ENCODE measurements at regions not wholly inside any gene's neighbourhood (a gene's known extent, or its start where the extent isn't known, plus 50 kb on each side); places are given as distances from the start of the nearest gene placed in this dataset.

GRCh38 chr6:71491844-71492243, 203.2 kb downstream of the OGFRL1 start:
- TF ChIP-seq POLR2A (IDR thresholded peaks at IDR 0.05) (no peak), CTCF (IDR thresholded peaks at IDR 0.05) (no peak)
